HEK293T (cell line): ENCODE measurements at regions not wholly inside any gene's neighbourhood (a gene's known extent, or its start where the extent isn't known, plus 50 kb on each side); places are given as distances from the start of the nearest gene placed in this dataset.

Source experiments
- ARNT ChIP-seq: fragments of 450-650 bp; IDR thresholded peaks from 2 replicates; pipeline ENCODE4 v1.6.1; 2017; ENCODE audit warnings: mild to moderate bottlenecking
- BHLHE40 ChIP-seq: fragments of 450-650 bp; IDR thresholded peaks from 2 replicates; pipeline ENCODE4 v1.6.1; 2016; ENCODE audit warnings: mild to moderate bottlenecking, moderate library complexity, borderline replicate concordance
- CTBP1 ChIP-seq: fragments of 450-650 bp; IDR thresholded peaks from 2 replicates; pipeline ENCODE4 v1.6.1; 2016; ENCODE audit warnings: borderline replicate concordance
- ELF4 ChIP-seq: fragments of 450-650 bp; IDR thresholded peaks from 2 replicates; pipeline ENCODE4 v1.6.1; 2017; ENCODE audit warnings: antibody characterized with exemption
- FOXK2 ChIP-seq: fragments of 450-650 bp; IDR thresholded peaks from 2 replicates; pipeline ENCODE4 v1.6.1; 2016; ENCODE audit warnings: mild to moderate bottlenecking
- FOXM1 ChIP-seq: fragments of 450-650 bp; IDR thresholded peaks from 2 replicates; pipeline ENCODE4 v1.6.1; 2017; ENCODE audit warnings: mild to moderate bottlenecking, borderline replicate concordance
- HDGF ChIP-seq: fragments of 450-650 bp; IDR thresholded peaks from 2 replicates; pipeline ENCODE4 v1.6.1; 2017; ENCODE audit warnings: antibody characterized with exemption, borderline replicate concordance
- L3MBTL2 ChIP-seq: fragments of 450-650 bp; conservative IDR thresholded peaks from 2 replicates; pipeline ENCODE4 v1.6.1; 2016; ENCODE audit warnings: mild to moderate bottlenecking
- LEF1 ChIP-seq: fragments of 450-650 bp; IDR thresholded peaks from 2 replicates; pipeline ENCODE4 v1.6.1; 2017; ENCODE audit warnings: mild to moderate bottlenecking, borderline replicate concordance
- NFRKB ChIP-seq: fragments of 450-650 bp; IDR thresholded peaks from 2 replicates; pipeline ENCODE4 v1.6.1; 2016; ENCODE audit warnings: mild to moderate bottlenecking, moderate library complexity
- SP1 ChIP-seq: fragments of 450-650 bp; IDR thresholded peaks from 2 replicates; pipeline ENCODE4 v1.6.1; 2017
- SUZ12 ChIP-seq: fragments of 450-650 bp; IDR thresholded peaks from 2 replicates; pipeline ENCODE4 v1.6.1; 2016; ENCODE audit warnings: mild to moderate bottlenecking
- ZNF384 ChIP-seq: fragments of 450-650 bp; IDR thresholded peaks from 2 replicates; pipeline ENCODE4 v1.6.1; 2016
- TF ChIP-seq, protein P1 (sequence below): fragments of 450-650 bp; IDR thresholded peaks from 2 replicates; pipeline ENCODE4 v1.6.1; 2016

DNA sequence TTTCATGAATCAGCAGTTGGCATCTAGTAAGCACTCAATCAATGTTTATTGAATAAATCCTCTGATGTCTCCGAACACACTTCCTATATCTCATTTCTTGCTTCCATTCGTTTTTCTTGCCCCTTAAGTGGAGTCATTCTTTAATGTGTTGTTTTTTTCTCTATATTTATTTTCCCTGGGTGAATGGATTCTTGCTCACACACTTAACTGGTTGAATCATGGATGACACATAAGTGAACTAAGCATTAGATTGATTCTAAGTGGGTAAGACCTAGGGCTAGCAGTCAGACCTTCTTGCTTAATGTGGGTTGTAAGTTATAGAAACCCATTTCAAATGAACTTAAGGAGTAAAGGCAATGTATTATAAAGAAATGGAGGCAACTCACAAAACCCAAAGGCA, 111.1 kb downstream of the RTL3 start:
- TF ChIP-seq NFRKB: no peak
- no peak for TF ChIP-seq ELF4
- no peak for TF ChIP-seq ZNF384
- no peak for TF ChIP-seq FOXK2
- TF ChIP-seq FOXM1: no peak
- TF ChIP-seq BHLHE40: no peak
- TF ChIP-seq CTBP1: no peak
- no peak for TF ChIP-seq SUZ12
- no peak for TF ChIP-seq HDGF
- TF ChIP-seq SP1: no peak
- no peak for TF ChIP-seq LEF1
- TF ChIP-seq, protein P1, sequence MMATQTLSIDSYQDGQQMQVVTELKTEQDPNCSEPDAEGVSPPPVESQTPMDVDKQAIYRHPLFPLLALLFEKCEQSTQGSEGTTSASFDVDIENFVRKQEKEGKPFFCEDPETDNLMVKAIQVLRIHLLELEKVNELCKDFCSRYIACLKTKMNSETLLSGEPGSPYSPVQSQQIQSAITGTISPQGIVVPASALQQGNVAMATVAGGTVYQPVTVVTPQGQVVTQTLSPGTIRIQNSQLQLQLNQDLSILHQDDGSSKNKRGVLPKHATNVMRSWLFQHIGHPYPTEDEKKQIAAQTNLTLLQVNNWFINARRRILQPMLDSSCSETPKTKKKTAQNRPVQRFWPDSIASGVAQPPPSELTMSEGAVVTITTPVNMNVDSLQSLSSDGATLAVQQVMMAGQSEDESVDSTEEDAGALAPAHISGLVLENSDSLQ: no peak
- no peak for TF ChIP-seq L3MBTL2
- no peak for TF ChIP-seq ARNT
